Caco-2 (cell line): ENCODE measurements at regions not wholly inside any gene's neighbourhood (a gene's known extent, or its start where the extent isn't known, plus 50 kb on each side); places are given as distances from the start of the nearest gene placed in this dataset.
"Not testable (repeated sequence)": the region's sequence is repeated elsewhere in the genome, so short reads cannot be mapped to it uniquely, and the experiment has no call there.

Source experiments
- BruUV-seq: library from RNA; stranded (reverse); fragments of 400-500 nt; replicated peaks from 2 replicates; lab custom pipeline; 2021; lab: Mats Ljungman, UMichigan
- CTCF ChIA-PET: fragments of 300-600 bp; sonication (Branson Sonifier 250); formaldehyde crosslinking; loops from one replicate; lab custom pipeline; 2022; ENCODE audit warnings: antibody characterized with exemption; lab: Charles Lee
- POLR2A ChIA-PET: fragments of 300-600 bp; sonication (Branson Sonifier 250); formaldehyde crosslinking; loops from one replicate; lab custom pipeline; 2022; ENCODE audit warnings: antibody characterized with exemption; lab: Charles Lee
- DNase-seq, 2 experiments: peaks; one replicate each; pipeline versions ENCODE4 v3.0.0 to v3.0.0-alpha.2; 2020 to 2022
- H3K27me3 ChIP-seq: replicated peaks from 2 replicates; pipeline ENCODE4 v1.6.0; 2011; ENCODE audit warnings: low read length; ENCODE audit not compliant: control insufficient read depth, insufficient read depth
- H3K36me3 ChIP-seq: 2 replicates; pipeline ENCODE4 v1.5.1; 2011; ENCODE audit warnings: low read length; ENCODE audit not compliant: control insufficient read depth, insufficient read depth
- H3K4me1 ChIP-seq: fragments of 250-450 bp; sonication (Bioruptor Pico); 2 replicates; pipeline ENCODE4 v1.5.1; 2020; ENCODE audit warnings: mild to moderate bottlenecking
- H3K4me3 ChIP-seq: 2 replicates; pipeline ENCODE4 v1.5.1; 2011; ENCODE audit warnings: low read depth, mild to moderate bottlenecking, control low read depth, low read length
- H3K9me3 ChIP-seq: fragments of 250-450 bp; sonication (Bioruptor Pico); 2 replicates; pipeline ENCODE4 v1.5.1; 2020; ENCODE audit warnings: mild to moderate bottlenecking, moderate library complexity
- H3K27ac Mint-ChIP-seq: one replicate; pipeline ENCODE4 v1.8.0; 2022; ENCODE audit warnings: mixed read lengths; ENCODE audit not compliant: unreplicated experiment
- H3K27me3 Mint-ChIP-seq: one replicate; pipeline ENCODE4 v1.8.0; 2022; ENCODE audit warnings: mixed read lengths; ENCODE audit not compliant: insufficient read depth, unreplicated experiment
- H3K36me3 Mint-ChIP-seq: one replicate; pipeline ENCODE4 v1.8.0; 2022; ENCODE audit warnings: mild to moderate bottlenecking, mixed read lengths; ENCODE audit not compliant: insufficient read depth, unreplicated experiment
- H3K4me1 Mint-ChIP-seq: one replicate; pipeline ENCODE4 v1.8.0; 2022; ENCODE audit warnings: low read depth, mixed read lengths; ENCODE audit not compliant: unreplicated experiment
- H3K4me3 Mint-ChIP-seq: one replicate; pipeline ENCODE4 v1.8.0; 2022; ENCODE audit warnings: mild to moderate bottlenecking, moderate library complexity, mixed read lengths; ENCODE audit not compliant: unreplicated experiment
- H3K9me3 Mint-ChIP-seq: one replicate; pipeline ENCODE4 v1.8.0; 2022; ENCODE audit warnings: mixed read lengths; ENCODE audit not compliant: unreplicated experiment
- intact Hi-C: fragments of 100-400 bp; cut with micrococcal nuclease; formaldehyde crosslinking; loops from one replicate; pipeline ENCODE4 v1.10.0; 2022; ENCODE audit not compliant: unreplicated experiment
- TF ChIP-seq, protein P1 (sequence below), 2 experiments: fragments of 200-600 bp in 1 of 2; IDR thresholded peaks; 1 replicate in 1 of 2; 2 replicates in 1 of 2; pipeline versions ENCODE4 v1.5.1 to v1.8.0; 2011 to 2022; ENCODE audit warnings: antibody characterized with exemption in 1 of 2, control low read depth in 1 of 2, inconsistent platforms in 1 of 2, low read depth in 1 of 2, low read length in 1 of 2, mild to moderate bottlenecking in 1 of 2, moderate library complexity in 1 of 2; ENCODE audit not compliant: insufficient read depth in 1 of 2, severe bottlenecking in 1 of 2, unreplicated experiment in 1 of 2

DNA sequence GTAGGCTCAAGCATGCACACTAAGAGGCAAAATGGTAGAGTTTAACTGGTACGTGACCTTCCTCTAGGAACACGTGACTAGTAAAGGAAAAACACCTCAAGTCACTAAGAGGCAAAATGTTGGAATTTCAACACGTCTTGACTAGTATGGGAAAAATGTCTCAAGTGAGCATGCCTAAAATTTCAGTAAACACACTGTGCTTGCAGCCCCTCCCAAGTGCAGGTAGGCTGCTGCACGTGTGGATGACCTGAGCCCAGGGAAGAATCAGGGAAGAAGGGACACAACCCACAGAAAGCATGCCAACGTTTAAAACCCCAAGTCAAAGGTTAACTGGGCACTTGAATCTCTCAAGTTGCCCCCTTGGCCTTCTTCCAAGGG, 162.2 kb downstream of the TENT5A start:
- POLR2A ChIA-PET: no interaction called here
- Histone ChIP-seq H3K4me1 (peaks cover 26% of the 10 kb centered on the region), H3K9me3 (no peaks in the 10 kb centered on the region), H3K4me3 (no peak overlapping the region), H3K27me3 (no peaks in the 10 kb centered on the region), H3K36me3 (no peaks in the 10 kb centered on the region)
- Mint-ChIP-seq H3K27ac (peak overlapping the region; percentile 29), H3K36me3 (no peaks in the 10 kb centered on the region), H3K4me3 (no peak overlapping the region), H3K9me3 (peaks cover 11% of the 10 kb centered on the region), H3K4me1 (peaks cover 19% of the 10 kb centered on the region), H3K27me3 (no peaks in the 10 kb centered on the region)
- no TSS peak for BruUV-seq
- intact Hi-C loops: loop anchor here (1.0 to 10.0 kb wide), 3 partner anchors 163 to 454 kb away; no protein-coding TSS in a partner anchor
- TF ChIP-seq, protein P1, sequence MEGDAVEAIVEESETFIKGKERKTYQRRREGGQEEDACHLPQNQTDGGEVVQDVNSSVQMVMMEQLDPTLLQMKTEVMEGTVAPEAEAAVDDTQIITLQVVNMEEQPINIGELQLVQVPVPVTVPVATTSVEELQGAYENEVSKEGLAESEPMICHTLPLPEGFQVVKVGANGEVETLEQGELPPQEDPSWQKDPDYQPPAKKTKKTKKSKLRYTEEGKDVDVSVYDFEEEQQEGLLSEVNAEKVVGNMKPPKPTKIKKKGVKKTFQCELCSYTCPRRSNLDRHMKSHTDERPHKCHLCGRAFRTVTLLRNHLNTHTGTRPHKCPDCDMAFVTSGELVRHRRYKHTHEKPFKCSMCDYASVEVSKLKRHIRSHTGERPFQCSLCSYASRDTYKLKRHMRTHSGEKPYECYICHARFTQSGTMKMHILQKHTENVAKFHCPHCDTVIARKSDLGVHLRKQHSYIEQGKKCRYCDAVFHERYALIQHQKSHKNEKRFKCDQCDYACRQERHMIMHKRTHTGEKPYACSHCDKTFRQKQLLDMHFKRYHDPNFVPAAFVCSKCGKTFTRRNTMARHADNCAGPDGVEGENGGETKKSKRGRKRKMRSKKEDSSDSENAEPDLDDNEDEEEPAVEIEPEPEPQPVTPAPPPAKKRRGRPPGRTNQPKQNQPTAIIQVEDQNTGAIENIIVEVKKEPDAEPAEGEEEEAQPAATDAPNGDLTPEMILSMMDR (IDR thresholded peaks at IDR 0.05; ENCODE audit: insufficient read depth in 1 of 2, low read depth in 1 of 2, low read length in 1 of 2, severe bottlenecking in 1 of 2, unreplicated experiment in 1 of 2): no peak
- CTCF ChIA-PET: interaction anchor here (1.2 kb wide), 1 partner anchor 33 kb away, joined by 3 read pairs; no protein-coding TSS in a partner anchor
- peak in 1 of 2 experiments; percentile 2 for DNase-seq

DNA sequence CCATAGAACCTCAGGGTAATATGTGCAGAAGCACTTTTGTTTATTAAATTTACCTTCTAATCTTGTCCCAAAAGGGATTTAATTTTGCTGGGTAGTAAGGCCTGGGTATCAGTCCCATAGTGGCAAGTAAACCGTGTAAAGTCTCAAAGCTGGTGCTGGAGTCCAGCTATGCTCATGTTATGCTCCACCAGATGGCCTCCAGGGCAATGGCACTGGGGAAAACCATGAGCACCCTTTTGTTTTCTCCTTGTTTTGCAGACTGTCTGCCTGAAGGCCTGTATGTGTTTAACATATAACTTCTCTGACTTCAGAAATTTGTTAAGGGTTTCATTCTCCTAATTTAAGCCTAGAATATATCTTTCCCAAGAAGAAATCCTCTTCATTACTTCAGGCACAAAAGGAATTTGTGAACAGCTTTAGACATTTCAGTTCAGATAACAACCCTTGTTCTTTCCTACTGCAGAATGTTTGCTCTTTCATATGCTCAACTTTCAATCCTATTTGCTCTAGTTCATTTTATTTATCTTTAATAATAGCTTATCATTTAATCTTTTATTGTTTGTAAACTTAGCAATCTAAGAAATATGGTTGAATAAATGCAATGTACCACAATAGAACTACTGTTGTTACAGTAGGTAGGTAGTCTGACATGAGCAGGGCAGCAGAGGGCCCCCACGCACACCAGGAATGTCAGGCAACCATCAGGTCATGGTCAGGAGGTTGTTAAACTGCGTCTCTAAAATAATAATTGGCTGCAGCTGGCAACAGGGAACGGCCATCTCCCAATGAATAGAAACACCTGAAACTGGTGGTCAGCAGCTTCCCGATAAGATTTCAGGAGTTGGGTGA, 162.8 kb downstream of the TENT5A start:
- H3K4me3 Mint-ChIP-seq: no peak overlapping the region
- DNase-seq: peak; percentile 49 to 59
- H3K9me3 ChIP-seq: no peaks in the 10 kb centered on the region
- POLR2A ChIA-PET: no interaction called here
- peaks cover 22% of the 10 kb centered on the region for H3K4me1 ChIP-seq
- intact Hi-C loops: loop anchor here (1.0 to 10.0 kb wide), 3 partner anchors 164 to 455 kb away; no protein-coding TSS in a partner anchor
- no peaks in the 10 kb centered on the region for H3K27me3 Mint-ChIP-seq
- CTCF ChIA-PET: interaction anchor here (0.6 to 1.2 kb wide), 4 partner anchors 34 to 451 kb away, joined by 3 to 6 read pairs (median 4); no protein-coding TSS in a partner anchor
- no peaks in the 10 kb centered on the region for H3K27me3 ChIP-seq
- H3K9me3 Mint-ChIP-seq: peaks cover 16% of the 10 kb centered on the region
- H3K27ac Mint-ChIP-seq: peak overlapping the region; percentile 29
- no peak overlapping the region for H3K4me3 ChIP-seq
- H3K36me3 ChIP-seq: no peaks in the 10 kb centered on the region
- TF ChIP-seq, protein P1 (IDR thresholded peaks at IDR 0.05; ENCODE audit: insufficient read depth in 1 of 2, low read depth in 1 of 2, low read length in 1 of 2, severe bottlenecking in 1 of 2, unreplicated experiment in 1 of 2): peak in 1 of 2 experiments; percentile 50
- peaks cover 18% of the 10 kb centered on the region for H3K4me1 Mint-ChIP-seq
- no peaks in the 10 kb centered on the region for H3K36me3 Mint-ChIP-seq
- no TSS peak for BruUV-seq

DNA sequence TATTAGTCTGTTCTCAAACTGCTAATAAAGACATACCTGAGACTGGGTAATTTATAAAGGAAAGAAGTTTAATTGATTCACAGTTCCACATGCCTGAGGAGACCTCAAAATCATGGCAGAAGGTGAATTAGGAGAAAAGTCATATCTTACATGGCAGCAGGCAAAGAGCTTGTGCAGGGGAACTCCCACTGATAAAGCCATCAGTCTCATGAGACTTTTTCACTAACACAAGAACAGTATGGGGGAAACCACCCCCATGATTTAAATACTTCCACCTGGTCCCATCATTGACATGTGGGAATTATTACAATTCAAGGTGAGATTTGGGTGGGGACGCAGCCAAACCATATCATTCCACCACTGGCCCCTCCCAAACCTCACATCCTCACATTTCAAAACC, 166.8 kb downstream of the TENT5A start:
- DNase-seq, H3K27ac Mint-ChIP-seq, BruUV-seq, H3K4me3 Mint-ChIP-seq, intact Hi-C loops, H3K4me1 Mint-ChIP-seq, H3K27me3 ChIP-seq, CTCF ChIA-PET, H3K4me3 ChIP-seq, H3K9me3 ChIP-seq, H3K36me3 Mint-ChIP-seq, H3K36me3 ChIP-seq, POLR2A ChIA-PET, H3K27me3 Mint-ChIP-seq: not testable (repeated sequence)
- H3K9me3 Mint-ChIP-seq: peaks cover 29% of the 10 kb centered on the region
- peaks cover 14% of the 10 kb centered on the region for H3K4me1 ChIP-seq

DNA sequence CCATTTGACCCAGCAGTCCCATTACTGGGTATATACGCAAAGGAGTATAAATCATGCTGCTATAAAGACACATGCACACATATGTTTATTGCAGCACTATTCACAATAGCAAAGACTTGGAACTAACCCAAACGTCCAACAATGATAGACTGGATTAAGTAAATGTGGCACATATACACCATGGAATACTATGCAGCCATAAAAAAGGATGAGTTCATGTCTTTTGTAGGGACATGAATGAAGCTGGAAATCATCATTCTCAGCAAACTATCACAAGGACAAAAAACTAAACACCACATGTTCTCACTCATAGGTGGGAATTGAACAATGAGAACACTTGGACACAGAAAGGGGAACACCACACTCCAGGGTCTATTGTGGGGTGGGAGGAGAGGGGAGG, 168.3 kb downstream of the TENT5A start:
- H3K4me1 ChIP-seq, intact Hi-C loops, H3K36me3 Mint-ChIP-seq, DNase-seq, POLR2A ChIA-PET, CTCF ChIA-PET, H3K4me1 Mint-ChIP-seq, BruUV-seq, H3K27me3 ChIP-seq, H3K9me3 ChIP-seq, H3K36me3 ChIP-seq, H3K4me3 ChIP-seq, H3K27ac Mint-ChIP-seq, H3K4me3 Mint-ChIP-seq, H3K27me3 Mint-ChIP-seq: not testable (repeated sequence)
- H3K9me3 Mint-ChIP-seq: peaks cover 29% of the 10 kb centered on the region
